ENCODE measurements at regions not wholly inside any gene's neighbourhood (a gene's known extent, or its start where the extent isn't known, plus 50 kb on each side); places are given as distances from the start of the nearest gene placed in this dataset.

GRCh38 chr9:87007711-87008366 lies 60.5 kb upstream of the GAS1 start:
- WGBS, result 68% methylated on average over 4 of the region's 4 CpGs
- no peak overlapping the region for H3K27ac ChIP-seq (replicated peaks in 1 of 4)
- no peaks in the 10 kb centered on the region for H3K9me3 ChIP-seq
- peaks cover 0 to 21% (median 15%) of the 10 kb centered on the region in 4 donors for H3K4me1 ChIP-seq
- H3K4me3 ChIP-seq, result no peak overlapping the region
- TF ChIP-seq EP300 (IDR thresholded peaks at IDR 0.05) (no peak), POLR2AphosphoS5 (IDR thresholded peaks at IDR 0.05) (no peak), POLR2A (IDR thresholded peaks at IDR 0.05; ENCODE audit: low read depth) (no peak), CTCF (IDR thresholded peaks at IDR 0.05) (no peak)
- H3K27me3 ChIP-seq, result no peaks in the 10 kb centered on the region
- H3K36me3 ChIP-seq, result no peaks in the 10 kb centered on the region
- intact Hi-C loops (cut with DNase I), result no loop called here
- no peak for DNase-seq (ENCODE audit: extremely low spot score)

DNA sequence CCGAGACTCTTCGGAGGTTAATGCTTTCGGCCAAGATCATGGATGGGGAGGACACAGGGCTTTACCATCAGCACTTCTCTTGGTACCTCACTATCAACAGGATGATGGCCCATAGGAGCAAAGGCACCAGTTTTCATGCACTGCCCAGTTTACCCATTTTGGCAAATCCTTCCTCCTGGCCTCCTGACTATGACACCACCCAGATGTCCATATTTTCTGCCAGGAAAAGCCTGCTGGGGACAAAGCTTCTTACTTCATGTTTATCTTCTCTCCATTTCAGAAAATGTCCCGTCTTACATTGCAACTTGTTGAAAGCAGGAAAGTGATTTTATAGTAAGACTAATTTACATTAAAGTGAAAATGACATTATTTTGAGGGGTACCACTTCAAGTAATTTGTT lies 61.4 kb upstream of the GAS1 start:
- 82% methylated on average over 4 of the region's 4 CpGs for WGBS

DNA sequence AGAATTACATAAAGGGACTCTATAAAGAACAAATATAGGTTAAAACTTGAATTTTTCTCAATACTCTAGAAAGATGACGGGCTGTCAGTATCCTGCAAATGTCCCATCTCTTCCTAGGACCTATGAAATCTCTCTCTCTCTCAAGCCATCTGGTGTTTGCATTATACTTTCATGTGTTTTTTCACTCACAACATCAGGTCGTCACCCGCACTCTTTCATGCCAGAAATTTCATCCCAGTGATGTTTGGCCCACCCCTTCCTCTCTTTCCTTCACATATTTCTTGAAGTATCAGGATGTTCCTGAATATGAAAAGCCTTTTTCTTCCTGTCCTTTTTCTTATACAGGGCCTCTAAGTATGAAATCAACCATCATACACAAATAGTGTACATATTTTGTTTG lies 63.3 kb upstream of the GAS1 start:
- TF ChIP-seq EP300 (IDR thresholded peaks at IDR 0.05) (no peak), POLR2AphosphoS5 (IDR thresholded peaks at IDR 0.05) (no peak), CTCF (IDR thresholded peaks at IDR 0.05) (no peak), POLR2A (IDR thresholded peaks at IDR 0.05; ENCODE audit: low read depth) (no peak)
- Histone ChIP-seq H3K27ac (replicated peaks in 1 of 4) (no peak overlapping the region), H3K9me3 (no peaks in the 10 kb centered on the region), H3K4me3 (no peak overlapping the region), H3K36me3 (no peaks in the 10 kb centered on the region), H3K27me3 (no peaks in the 10 kb centered on the region), H3K4me1 (peaks cover 0 to 37% (median 33%) of the 10 kb centered on the region in 4 donors)
- intact Hi-C loops (cut with DNase I), result no loop called here
- 85% methylated on average over 3 of the region's 3 CpGs for whole genome bisulfite sequencing
- DNase-seq (ENCODE audit: extremely low spot score), result no peak

More for the DNA sequence above, 61.4 kb upstream of the GAS1 start:
- intact Hi-C loops (cut with DNase I), result no loop called here
- TF ChIP-seq POLR2A (IDR thresholded peaks at IDR 0.05; ENCODE audit: low read depth) (no peak), EP300 (IDR thresholded peaks at IDR 0.05) (no peak), POLR2AphosphoS5 (IDR thresholded peaks at IDR 0.05) (no peak), CTCF (IDR thresholded peaks at IDR 0.05) (no peak)
- Histone ChIP-seq H3K36me3 (no peaks in the 10 kb centered on the region), H3K4me1 (peaks cover 0 to 21% (median 15%) of the 10 kb centered on the region in 4 donors), H3K4me3 (no peak overlapping the region), H3K9me3 (no peaks in the 10 kb centered on the region), H3K27ac (replicated peaks in 1 of 4) (peak overlapping the region in 1 of 4 donors; percentile 51), H3K27me3 (no peaks in the 10 kb centered on the region)
- DNase-seq (ENCODE audit: extremely low spot score), result no peak

- 94% methylated on average over 20 of the region's 22 CpGs for WGBS
- H3K4me1 ChIP-seq, result peaks cover 0 to 37% (median 34%) of the 10 kb centered on the region in 4 donors
- no peak overlapping the region for H3K27ac ChIP-seq (replicated peaks in 1 of 4)
- no peak for DNase-seq (ENCODE audit: extremely low spot score)
- no peaks in the 10 kb centered on the region for H3K9me3 ChIP-seq
- TF ChIP-seq EP300 (IDR thresholded peaks at IDR 0.05) (no peak), POLR2AphosphoS5 (IDR thresholded peaks at IDR 0.05) (no peak), POLR2A (IDR thresholded peaks at IDR 0.05; ENCODE audit: low read depth) (no peak), CTCF (IDR thresholded peaks at IDR 0.05) (no peak)
- intact Hi-C loops (cut with DNase I), result no loop called here
- no peaks in the 10 kb centered on the region for H3K36me3 ChIP-seq
- H3K27me3 ChIP-seq, result no peaks in the 10 kb centered on the region
- no peak overlapping the region for H3K4me3 ChIP-seq
Observed at GRCh38 chr9:87011551-87011950, 64.2 kb upstream of the GAS1 start.

DNA sequence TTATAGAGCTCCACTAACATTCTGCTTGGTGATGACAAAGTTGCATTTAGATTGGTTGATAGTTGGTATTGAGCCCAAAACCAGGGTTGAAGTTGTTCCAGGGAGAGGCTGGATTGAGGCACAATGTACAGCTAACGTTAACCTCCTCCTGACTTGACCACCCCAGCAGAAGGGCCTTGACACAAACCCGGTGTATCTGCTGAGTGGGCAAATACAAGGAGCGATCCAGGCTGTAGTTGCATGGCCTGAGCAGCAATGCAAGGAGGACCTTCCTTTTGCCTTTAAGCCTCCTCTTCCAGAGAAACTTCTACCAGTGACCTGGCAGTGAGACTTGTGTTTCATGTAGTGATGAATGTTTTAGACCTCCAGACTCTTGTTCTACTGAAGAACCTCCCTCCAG lies 66.2 kb upstream of the GAS1 start:
- DNase-seq (ENCODE audit: extremely low spot score), result no peak
- H3K9me3 ChIP-seq, result no peaks in the 10 kb centered on the region
- intact Hi-C loops (cut with DNase I), result no loop called here
- no peaks in the 10 kb centered on the region for H3K36me3 ChIP-seq
- WGBS, result 71% methylated on average over 1 of the region's 3 CpGs
- no peaks in the 10 kb centered on the region for H3K27me3 ChIP-seq
- no peak overlapping the region for H3K4me3 ChIP-seq
- TF ChIP-seq POLR2A (IDR thresholded peaks at IDR 0.05; ENCODE audit: low read depth) (no peak), POLR2AphosphoS5 (IDR thresholded peaks at IDR 0.05) (no peak), EP300 (IDR thresholded peaks at IDR 0.05) (no peak), CTCF (IDR thresholded peaks at IDR 0.05) (no peak)
- H3K27ac ChIP-seq (replicated peaks in 1 of 4), result no peak overlapping the region
- peaks cover 0 to 22% (median 21%) of the 10 kb centered on the region in 4 donors for H3K4me1 ChIP-seq

Data from esophagus muscularis mucosa (tissue), 4 donors.